NB4 (cell line): ENCODE measurements at regions not wholly inside any gene's neighbourhood (a gene's known extent, or its start where the extent isn't known, plus 50 kb on each side); places are given as distances from the start of the nearest gene placed in this dataset.

Source experiments
- DNase-seq: peaks from one replicate; pipeline ENCODE4 v3.0.0; 2010; ENCODE audit warnings: low read depth
- H3K4me3 ChIP-seq: one replicate; pipeline ENCODE4 v1.5.1; 2011; ENCODE audit warnings: mild to moderate bottlenecking, low read depth, low read length, moderate library complexity
- MYC ChIP-seq: IDR thresholded peaks from 2 replicates; pipeline ENCODE4 v1.6.1; 2011; ENCODE audit warnings: low read depth, low read length
- POLR2A ChIP-seq: IDR thresholded peaks from 2 replicates; pipeline ENCODE4 v1.6.1; 2011; ENCODE audit warnings: mild to moderate bottlenecking; ENCODE audit not compliant: insufficient read length; ENCODE audit errors: extremely low read depth
- TF ChIP-seq, protein P1 (sequence below): IDR thresholded peaks from 2 replicates; pipeline ENCODE4 v1.6.1; 2011; ENCODE audit warnings: low read depth, low read length
- TF ChIP-seq, protein P2 (sequence below): IDR thresholded peaks from one replicate; pipeline ENCODE4 v1.5.1; 2012; ENCODE audit warnings: low read depth, low read length

DNA sequence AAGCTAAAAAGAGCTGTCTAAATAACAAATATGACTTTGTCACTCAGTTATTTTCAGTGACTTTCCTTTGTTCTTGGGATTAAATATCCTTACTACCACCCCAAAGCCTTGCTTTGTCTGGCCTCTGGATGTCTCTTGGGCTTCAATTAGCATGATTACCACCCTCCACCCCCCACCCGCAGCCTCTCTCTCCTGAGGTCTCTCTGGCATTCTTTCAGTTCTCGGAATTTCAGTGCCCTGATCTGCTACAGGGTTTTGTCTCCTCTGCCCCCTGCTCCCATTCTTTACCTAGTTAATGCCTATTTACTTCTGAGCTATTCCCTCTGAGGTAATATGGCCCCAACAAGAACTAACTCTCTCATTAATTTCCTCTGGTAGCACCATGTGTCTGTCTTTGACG, 376.4 kb downstream of the DEPDC1B start:
- TF ChIP-seq POLR2A, result no peak
- no peak for TF ChIP-seq MYC
- TF ChIP-seq, protein P1, sequence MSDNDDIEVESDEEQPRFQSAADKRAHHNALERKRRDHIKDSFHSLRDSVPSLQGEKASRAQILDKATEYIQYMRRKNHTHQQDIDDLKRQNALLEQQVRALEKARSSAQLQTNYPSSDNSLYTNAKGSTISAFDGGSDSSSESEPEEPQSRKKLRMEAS, result no peak
- TF ChIP-seq, protein P2, sequence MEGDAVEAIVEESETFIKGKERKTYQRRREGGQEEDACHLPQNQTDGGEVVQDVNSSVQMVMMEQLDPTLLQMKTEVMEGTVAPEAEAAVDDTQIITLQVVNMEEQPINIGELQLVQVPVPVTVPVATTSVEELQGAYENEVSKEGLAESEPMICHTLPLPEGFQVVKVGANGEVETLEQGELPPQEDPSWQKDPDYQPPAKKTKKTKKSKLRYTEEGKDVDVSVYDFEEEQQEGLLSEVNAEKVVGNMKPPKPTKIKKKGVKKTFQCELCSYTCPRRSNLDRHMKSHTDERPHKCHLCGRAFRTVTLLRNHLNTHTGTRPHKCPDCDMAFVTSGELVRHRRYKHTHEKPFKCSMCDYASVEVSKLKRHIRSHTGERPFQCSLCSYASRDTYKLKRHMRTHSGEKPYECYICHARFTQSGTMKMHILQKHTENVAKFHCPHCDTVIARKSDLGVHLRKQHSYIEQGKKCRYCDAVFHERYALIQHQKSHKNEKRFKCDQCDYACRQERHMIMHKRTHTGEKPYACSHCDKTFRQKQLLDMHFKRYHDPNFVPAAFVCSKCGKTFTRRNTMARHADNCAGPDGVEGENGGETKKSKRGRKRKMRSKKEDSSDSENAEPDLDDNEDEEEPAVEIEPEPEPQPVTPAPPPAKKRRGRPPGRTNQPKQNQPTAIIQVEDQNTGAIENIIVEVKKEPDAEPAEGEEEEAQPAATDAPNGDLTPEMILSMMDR, result no peak

DNA sequence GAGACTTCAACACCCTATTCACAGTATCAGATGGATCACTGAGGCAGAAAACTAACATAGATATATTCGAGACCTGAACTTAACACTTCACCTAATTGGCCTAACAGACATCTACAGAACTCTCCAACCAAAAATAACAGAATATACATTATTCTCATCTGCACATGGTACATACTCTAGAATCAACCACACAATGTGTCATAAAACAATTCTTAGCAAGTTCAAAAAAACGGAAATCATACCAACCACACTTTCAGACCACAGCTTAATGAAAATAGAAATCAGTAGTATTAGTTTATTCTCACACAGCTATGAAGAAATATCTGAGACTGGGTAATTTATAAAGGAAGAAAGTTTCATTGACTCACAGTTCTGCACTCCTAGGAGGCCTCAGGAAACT, 387.9 kb downstream of the DEPDC1B start:
- TF ChIP-seq, protein P1, result no peak
- TF ChIP-seq POLR2A (no peak), MYC (no peak)
- TF ChIP-seq, protein P2, result no peak
- no peak for DNase-seq
- H3K4me3 ChIP-seq, result no peak overlapping the region

More for the DNA sequence above, 376.4 kb downstream of the DEPDC1B start:
- no peak for DNase-seq
- H3K4me3 ChIP-seq, result no peak overlapping the region

- TF ChIP-seq POLR2A (no peak), MYC (no peak)
- TF ChIP-seq, protein P2, result no peak
- TF ChIP-seq, protein P1, result no peak
- DNase-seq, result no peak
- H3K4me3 ChIP-seq, result no peak overlapping the region
These were observed 400.0 kb downstream of the DEPDC1B start for GRCh38 chr5:60299944-60300343.

GRCh38 chr5:60297658-60298057, 402.3 kb downstream of the DEPDC1B start:
- no peak for DNase-seq
- TF ChIP-seq MYC, result no peak
- TF ChIP-seq, protein P1, result no peak
- TF ChIP-seq, protein P2, result no peak
- TF ChIP-seq POLR2A, result no peak
- no peak overlapping the region for H3K4me3 ChIP-seq

GRCh38 chr5:60295423-60295822, 401.9 kb upstream of the PDE4D start:
- DNase-seq, result peak; percentile 51
- H3K4me3 ChIP-seq, result no peak overlapping the region
- no peak for TF ChIP-seq MYC
- TF ChIP-seq, protein P2, result peak; percentile 40

GRCh38 chr5:60293518-60293917, 400.0 kb upstream of the PDE4D start:
- no peak overlapping the region for H3K4me3 ChIP-seq
- no peak for DNase-seq
- TF ChIP-seq MYC, result no peak
- TF ChIP-seq, protein P1, result no peak
- TF ChIP-seq, protein P2, result no peak
